ENCODE measurements at regions not wholly inside any gene's neighbourhood (a gene's known extent, or its start where the extent isn't known, plus 50 kb on each side); places are given as distances from the start of the nearest gene placed in this dataset.

DNA sequence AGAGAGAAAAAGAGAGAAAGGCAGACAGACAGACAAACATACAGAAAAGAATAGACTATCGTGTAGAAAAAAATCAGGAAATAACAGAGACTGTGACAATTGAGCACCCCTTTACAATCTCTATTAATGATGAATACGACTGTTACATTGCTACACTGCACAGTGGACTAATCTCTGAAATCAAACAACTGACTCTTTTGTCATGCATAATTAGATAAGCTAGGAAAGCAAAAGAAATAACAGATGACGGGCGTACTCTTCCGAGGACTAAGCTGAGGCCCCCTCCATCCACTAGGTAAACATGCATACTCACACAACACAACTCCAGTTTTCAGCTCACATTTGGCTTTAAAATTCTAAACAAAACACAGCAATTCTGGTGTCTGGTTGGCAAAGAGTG, 267.0 kb downstream of the NOL4 start:
- TF ChIP-seq POLR2A (IDR thresholded peaks at IDR 0.05; ENCODE audit: low read depth, low read length) (no peak), TAF1 (IDR thresholded peaks at IDR 0.05; ENCODE audit: borderline replicate concordance, low read depth, low read length) (no peak)
